Left renal pelvis (tissue), 4 donors: ENCODE measurements at regions not wholly inside any gene's neighbourhood (a gene's known extent, or its start where the extent isn't known, plus 50 kb on each side); places are given as distances from the start of the nearest gene placed in this dataset.
"Not testable (repeated sequence)": the region's sequence is repeated elsewhere in the genome, so short reads cannot be mapped to it uniquely, and the experiment has no call there.

Experiments used
- DNase-seq, 4 donors: peaks; one replicate each; pipeline ENCODE4 v3.0.0-alpha.2; 2013; ENCODE audit warnings: low read depth in 4 of 4, low spot score in 3 of 4

DNA sequence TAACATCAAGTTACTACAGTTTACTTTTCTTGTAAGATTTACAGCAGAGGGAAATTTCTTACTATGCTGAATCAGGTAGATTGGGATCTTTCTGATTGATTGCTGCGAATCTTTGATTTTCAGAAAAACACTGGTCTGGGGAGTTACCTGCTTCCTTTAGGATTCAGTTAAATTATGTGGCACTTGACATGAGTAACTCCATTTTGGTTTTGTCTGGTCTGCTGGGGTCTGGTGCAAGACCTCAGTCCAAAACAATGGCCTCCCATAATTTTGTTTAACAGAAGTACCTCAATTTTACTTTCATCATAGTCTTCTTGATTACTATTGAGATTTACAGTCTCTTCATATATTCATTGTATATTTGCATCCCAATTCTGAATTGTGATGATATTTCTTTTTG lies 775.5 kb downstream of the TRIB2 start:
- DNase-seq = no peak

DNA sequence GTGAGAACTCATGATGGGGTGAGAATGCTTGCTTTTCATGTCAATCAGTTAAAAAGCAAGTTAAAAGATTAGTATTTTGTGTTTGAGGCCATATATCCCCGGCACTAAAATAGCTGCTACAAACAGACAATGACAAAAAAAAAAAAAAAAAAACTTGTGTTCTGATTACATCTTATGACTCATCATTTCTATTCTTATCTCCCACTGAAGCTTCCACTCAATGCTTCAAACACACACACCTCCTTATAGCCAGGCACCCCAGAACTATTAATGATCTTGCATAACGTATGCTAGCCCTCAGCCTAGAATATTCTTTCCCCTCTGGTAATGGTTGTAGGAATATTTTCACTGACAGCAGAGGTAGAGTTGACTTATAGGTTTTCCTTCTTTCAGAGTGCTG lies 778.3 kb downstream of the TRIB2 start:
- no peak for DNase-seq

DNA sequence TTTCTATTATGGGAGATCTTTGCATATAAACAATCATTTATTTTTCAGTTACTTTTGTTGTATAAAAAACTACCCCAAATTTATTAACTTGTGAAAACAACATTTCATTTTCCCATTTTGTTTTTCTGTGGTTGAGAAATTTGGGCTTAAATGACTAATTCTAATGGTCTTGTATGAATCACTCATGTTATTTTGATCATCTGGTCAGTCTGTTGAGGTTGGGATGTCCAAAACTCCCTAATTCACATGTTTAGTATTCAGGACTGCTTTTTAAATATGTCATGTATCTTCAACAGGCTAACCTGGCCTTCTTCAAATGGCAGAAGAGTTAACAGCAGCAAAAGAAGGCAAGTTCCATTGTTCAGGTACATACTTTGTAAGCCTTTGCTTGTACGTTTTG lies 788.1 kb downstream of the TRIB2 start:
- no peak for DNase-seq

DNA sequence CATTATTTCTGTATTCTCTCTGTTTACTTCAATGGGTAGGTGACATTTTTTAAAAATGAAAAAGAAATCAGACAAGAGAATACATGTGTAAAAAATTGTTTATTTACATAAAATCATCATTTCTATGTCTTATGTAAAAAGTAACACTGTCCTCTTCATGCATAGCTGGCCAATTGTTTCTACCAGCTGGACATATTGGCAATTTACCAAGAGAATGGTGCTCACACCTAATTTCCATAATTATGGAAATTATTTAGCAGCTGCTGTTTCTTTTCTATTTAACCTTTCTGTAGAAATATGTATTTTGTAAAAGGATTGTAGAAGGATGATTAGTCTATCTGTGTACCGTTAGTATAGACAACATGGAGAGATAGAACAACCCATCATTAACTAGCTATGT lies 791.9 kb downstream of the TRIB2 start:
- no peak for DNase-seq

DNA sequence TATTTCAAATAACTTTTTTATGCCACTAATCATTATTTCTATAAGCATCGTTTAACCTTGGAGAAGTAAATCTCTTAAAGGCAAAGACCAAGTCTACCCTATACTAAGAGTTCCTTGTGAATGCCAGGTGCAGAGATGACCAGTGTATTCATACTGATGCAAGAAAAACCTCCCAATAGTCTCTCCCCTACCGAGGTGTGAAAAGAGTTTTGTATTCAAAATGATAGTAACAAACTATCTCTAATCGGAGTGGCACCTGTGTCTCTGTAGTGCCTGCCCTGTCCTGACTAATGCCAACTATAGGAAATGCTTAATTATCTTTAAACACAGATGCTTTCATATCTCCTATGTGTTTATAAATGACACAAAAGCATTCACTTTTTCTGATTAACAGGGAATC lies 798.5 kb downstream of the TRIB2 start:
- DNase-seq = no peak

- no peak for DNase-seq
Observed at GRCh38 chr2:13522096-13522495, 805.4 kb downstream of the TRIB2 start.

DNA sequence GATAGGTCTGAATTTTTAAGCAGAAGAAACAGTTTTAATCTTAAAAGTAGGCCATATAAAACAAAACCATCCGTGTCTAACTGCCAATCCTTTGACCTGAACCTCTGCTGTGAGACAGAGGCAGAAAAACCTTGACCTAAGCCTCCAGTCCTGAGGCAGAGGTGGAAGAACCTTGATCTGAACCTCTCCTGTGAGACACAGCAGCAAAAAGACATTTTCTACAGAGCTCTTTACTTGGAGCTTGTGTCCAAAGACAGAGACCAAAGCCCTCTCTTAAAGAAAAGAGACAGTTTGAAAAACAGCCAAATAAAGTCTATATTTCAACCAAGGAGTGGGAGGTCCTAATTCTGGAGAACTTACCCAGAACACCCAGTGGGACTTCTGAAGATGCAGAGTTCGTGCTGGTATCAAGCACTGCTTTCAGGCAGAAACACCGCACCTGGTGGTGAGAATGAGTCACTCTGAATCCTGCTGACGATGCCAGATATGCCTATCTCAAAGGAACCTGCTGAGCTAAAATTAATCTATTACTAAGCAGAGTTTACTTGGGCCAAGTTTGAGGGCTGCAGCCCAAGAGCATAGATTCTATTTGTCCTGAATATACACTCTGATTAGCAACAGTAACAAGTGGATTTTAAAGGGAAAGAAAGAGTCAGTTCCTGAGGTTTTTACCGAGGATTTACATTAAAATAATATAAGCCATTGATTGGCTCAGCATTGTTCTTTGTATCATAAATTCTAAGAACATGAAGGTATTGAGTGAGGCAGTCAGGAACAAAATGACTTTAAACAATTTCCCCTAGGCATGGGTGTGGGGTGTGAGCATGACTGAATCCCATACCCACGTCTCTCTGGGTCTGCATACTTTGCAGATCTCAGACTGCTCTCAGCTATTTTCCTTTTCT lies 806.4 kb downstream of the TRIB2 start:
- no peak for DNase-seq

GRCh38 chr2:13524492-13524891 lies 807.8 kb downstream of the TRIB2 start:
- no peak for DNase-seq

GRCh38 chr2:13531735-13532410 lies 815.1 kb downstream of the TRIB2 start:
- not testable (repeated sequence) for DNase-seq

GRCh38 chr2:13532781-13533523 lies 816.2 kb downstream of the TRIB2 start:
- not testable (repeated sequence) for DNase-seq

DNA sequence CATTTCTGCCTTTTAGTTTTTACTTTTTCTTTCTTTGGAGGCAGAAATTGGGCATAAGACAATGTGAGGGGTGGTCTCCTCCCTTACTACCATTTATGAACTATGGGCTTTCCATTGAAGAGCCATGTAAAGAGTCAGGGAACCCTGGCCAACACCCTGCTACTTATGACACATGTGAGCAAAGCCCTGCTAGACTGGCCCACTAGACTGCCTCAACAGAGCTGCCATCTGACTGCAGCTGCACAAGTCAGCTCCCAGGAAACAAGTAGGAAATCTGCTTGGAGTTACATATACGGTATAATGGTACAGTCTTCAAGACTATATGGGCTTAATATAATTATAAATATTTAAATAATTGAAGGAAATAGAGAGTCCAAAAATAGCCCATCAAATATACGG lies 816.8 kb downstream of the TRIB2 start:
- DNase-seq = no peak

- DNase-seq = no peak
Observed at GRCh38 chr2:13536941-13537340, 820.2 kb downstream of the TRIB2 start.

- no peak for DNase-seq
Observed at GRCh38 chr2:13537771-13538349, 821.1 kb downstream of the TRIB2 start.

DNA sequence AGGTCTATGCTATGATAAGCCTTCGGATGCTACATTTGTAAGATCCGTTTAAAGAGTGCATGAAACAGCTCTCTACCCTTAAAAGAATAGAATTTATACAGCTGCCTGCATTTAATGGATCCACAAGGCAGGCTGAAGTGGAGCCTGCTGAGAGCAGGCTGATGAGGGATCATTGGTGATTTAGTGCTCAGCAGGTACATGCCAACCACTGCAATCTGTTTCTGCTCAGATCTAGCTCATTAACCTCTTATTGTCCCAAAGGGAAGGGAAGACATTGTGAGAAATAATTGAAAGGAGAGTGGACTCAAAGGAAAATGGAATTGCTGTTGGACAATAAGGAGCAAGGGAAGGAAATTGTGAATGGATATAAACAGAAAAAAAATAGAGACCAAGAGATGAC lies 822.6 kb downstream of the TRIB2 start:
- no peak for DNase-seq

DNA sequence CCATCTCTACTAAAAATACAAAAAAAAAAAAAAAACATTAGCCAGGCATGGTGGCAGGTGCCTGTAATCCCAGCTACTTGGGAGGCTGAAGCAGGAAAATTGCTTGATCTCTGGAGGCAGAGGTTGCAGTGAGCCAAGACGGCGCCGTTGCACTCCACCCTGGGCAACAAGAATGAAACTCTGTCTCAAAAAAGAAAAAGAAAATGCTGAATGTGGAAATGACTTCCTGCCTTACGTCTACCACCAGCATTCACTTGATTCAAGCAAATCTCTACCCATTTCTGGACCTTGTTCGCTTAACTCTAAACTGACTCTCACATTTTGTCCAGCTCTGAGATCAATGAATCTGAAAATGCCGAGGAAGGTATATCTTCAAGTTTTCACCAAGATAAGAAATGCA lies 825.3 kb downstream of the TRIB2 start:
- no peak for DNase-seq

DNA sequence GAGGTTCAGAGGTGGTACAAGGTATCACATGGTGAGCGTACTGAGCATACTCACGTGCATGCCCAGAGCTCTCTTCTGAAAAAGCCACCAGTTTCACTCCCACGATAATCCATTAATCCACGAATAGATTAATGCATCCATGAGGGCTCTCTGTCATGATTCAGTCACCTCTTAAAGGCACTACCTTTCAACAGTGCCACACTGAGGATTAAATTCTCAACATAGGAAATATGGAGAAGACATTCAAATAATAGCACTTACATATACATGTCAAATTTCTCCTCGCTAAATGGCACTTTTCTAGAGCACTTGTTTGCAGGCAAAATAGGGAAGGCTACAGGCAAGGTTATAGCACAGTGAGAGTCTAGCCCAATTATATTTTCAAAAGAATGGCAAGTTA lies 825.9 kb downstream of the TRIB2 start:
- DNase-seq = no peak

DNA sequence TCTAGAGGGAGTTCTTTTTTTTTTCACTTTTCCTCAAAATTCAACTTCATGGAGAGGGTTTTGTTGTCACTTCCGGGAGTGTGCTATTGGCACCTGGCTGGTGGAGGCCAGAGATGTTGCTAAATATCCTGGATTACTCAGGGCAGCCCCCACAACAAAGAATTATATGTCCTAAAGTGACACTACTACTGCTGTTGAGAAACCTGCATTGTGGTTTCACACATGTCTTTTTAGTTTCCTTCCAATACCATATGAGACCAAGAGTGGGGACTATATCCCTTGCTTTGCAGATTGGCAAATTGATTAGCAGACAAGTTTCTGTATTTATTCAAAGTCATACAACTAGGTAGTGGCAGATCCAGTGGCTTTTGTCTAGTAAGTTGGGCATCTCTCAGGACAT lies 826.8 kb downstream of the TRIB2 start:
- no peak for DNase-seq

DNA sequence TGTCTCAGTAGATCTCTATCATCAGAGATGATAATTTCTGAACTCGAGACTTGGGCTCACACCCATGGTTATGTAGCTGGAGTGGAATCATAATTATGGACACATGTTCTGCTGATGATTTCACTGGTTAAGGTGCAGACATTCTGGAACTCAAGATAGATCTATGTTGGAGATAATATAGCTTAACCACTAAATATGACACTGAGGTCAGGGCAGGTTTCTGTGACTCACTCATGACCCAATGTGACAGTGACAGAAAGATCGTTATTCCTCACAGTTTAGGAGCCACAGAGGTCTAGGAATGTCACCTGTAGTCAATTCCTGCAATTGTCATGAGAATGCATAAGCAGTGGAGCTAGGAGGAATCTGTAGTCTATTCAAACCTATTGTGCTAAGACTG lies 828.6 kb downstream of the TRIB2 start:
- DNase-seq = no peak

GRCh38 chr2:13546131-13546530 lies 829.4 kb downstream of the TRIB2 start:
- no peak for DNase-seq

DNA sequence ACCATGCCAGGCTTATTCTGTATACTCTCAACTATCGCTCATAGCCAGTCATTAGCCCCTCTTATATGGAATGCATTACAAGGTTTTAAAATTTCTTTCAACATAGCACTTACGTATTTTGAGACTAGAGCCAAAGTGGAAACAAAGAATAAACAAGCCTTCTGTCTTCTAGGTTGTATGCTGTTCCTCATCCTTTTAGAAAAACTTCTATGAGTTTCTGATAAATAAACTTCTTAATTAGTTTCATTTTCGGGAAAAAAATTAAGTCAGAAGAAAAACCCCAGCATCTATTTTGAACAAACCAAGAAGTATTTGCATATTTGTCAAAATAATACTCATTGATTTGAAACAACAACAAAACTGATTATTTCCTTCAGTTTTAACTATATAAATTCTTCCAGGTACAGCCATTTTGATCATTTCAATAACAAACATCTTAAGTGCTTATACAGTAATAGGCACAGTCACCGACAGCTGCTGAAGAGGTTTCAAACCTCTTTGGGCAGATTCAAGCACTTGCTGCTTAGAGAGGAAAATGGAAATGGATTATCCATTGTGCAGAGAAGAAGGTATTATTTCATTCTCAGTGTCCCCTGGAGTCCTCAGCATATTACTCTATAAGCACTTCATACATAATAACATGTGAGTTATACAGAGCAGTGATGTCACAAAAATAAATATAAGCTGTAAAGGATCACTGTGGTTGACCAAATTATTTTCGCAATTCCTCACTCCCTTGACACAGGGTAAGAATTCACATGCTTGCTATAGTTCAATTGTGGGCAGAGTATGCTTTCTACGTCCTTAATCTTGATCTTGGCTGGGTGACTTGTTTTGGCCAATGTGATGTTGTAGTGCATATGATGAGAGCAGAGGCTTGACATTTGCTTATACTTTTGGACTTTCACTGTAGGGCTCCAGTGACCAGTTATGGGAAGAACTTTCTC lies 833.8 kb downstream of the TRIB2 start:
- no peak for DNase-seq
